H9 (cell line): ENCODE measurements at regions not wholly inside any gene's neighbourhood (a gene's known extent, or its start where the extent isn't known, plus 50 kb on each side); places are given as distances from the start of the nearest gene placed in this dataset.

ENCODE experiments used
- DNase-seq: peaks from one replicate; pipeline ENCODE4 v3.0.0-alpha.2; 2017
- H2AFZ ChIP-seq: one replicate; pipeline ENCODE4 v1.6.1; 2013; ENCODE audit warnings: mild to moderate bottlenecking, low read length, control low read depth, moderate library complexity
- H2AK5ac ChIP-seq: 2 replicates; pipeline ENCODE4 v1.6.1; 2013; ENCODE audit warnings: low read length, control low read depth, mixed read lengths; ENCODE audit not compliant: insufficient read length
- H2BK120ac ChIP-seq: one replicate; pipeline ENCODE4 v1.6.1; 2013; ENCODE audit warnings: low read depth, mild to moderate bottlenecking, low read length, control low read depth, inconsistent platforms; ENCODE audit not compliant: poor library complexity, severe bottlenecking
- H2BK12ac ChIP-seq: 2 replicates; pipeline ENCODE4 v1.6.1; 2013; ENCODE audit warnings: low read length, control low read depth, mixed read lengths, low read depth; ENCODE audit not compliant: insufficient read length
- H2BK15ac ChIP-seq: 2 replicates; pipeline ENCODE4 v1.6.1; 2013; ENCODE audit warnings: low read depth, low read length, control low read depth
- H2BK20ac ChIP-seq: one replicate; pipeline ENCODE4 v1.6.1; 2013; ENCODE audit warnings: low read depth, mild to moderate bottlenecking, low read length, control low read depth, inconsistent platforms; ENCODE audit not compliant: poor library complexity, severe bottlenecking
- H2BK5ac ChIP-seq: 2 replicates; pipeline ENCODE4 v1.6.1; 2013; ENCODE audit warnings: low read length, control low read depth, mixed read lengths; ENCODE audit not compliant: insufficient read length
- H3K14ac ChIP-seq: 2 replicates; pipeline ENCODE4 v1.6.1; 2013; ENCODE audit warnings: low read length, control low read depth; ENCODE audit not compliant: insufficient read depth
- H3K18ac ChIP-seq: 2 replicates; pipeline ENCODE4 v1.6.1; 2013; ENCODE audit warnings: low read depth, mild to moderate bottlenecking, mixed read lengths, low read length, control low read depth; ENCODE audit not compliant: insufficient read length
- H3K23ac ChIP-seq: 2 replicates; pipeline ENCODE4 v1.6.1; 2013; ENCODE audit warnings: low read length, control low read depth, mixed read lengths, low read depth; ENCODE audit not compliant: insufficient read length
- H3K23me2 ChIP-seq: 2 replicates; pipeline ENCODE4 v1.6.1; 2013; ENCODE audit warnings: low read depth, mild to moderate bottlenecking, mixed read lengths, low read length, control low read depth; ENCODE audit not compliant: insufficient read length, poor library complexity, severe bottlenecking
- H3K27ac ChIP-seq: 2 replicates; pipeline ENCODE4 v1.5.1; 2013; ENCODE audit warnings: low read length, control low read depth, mixed read lengths, low read depth; ENCODE audit not compliant: insufficient read length
- H3K27me3 ChIP-seq: 2 replicates; pipeline ENCODE4 v1.6.1; 2013; ENCODE audit warnings: low read length, control low read depth, inconsistent platforms; ENCODE audit not compliant: insufficient read depth
- H3K4ac ChIP-seq: 2 replicates; pipeline ENCODE4 v1.6.1; 2013; ENCODE audit warnings: low read depth, mild to moderate bottlenecking, control low read depth, inconsistent platforms, low read length, moderate library complexity
- H3K4me1 ChIP-seq: 2 replicates; pipeline ENCODE4 v1.6.1; 2013; ENCODE audit warnings: low read length, control low read depth, inconsistent platforms; ENCODE audit not compliant: insufficient read depth
- H3K4me2 ChIP-seq: 2 replicates; pipeline ENCODE4 v1.6.1; 2013; ENCODE audit warnings: low read length, control low read depth, mixed read lengths; ENCODE audit not compliant: insufficient read length, insufficient read depth
- H3K56ac ChIP-seq: 2 replicates; pipeline ENCODE4 v1.6.1; 2013; ENCODE audit warnings: low read depth, mild to moderate bottlenecking, mixed read lengths, low read length, control low read depth; ENCODE audit not compliant: insufficient read length
- H3K79me1 ChIP-seq: 2 replicates; pipeline ENCODE4 v1.6.1; 2013; ENCODE audit warnings: low read depth, mild to moderate bottlenecking, moderate library complexity, low read length, control low read depth, inconsistent platforms; ENCODE audit not compliant: insufficient read depth, poor library complexity, severe bottlenecking
- H3K79me2 ChIP-seq: 2 replicates; pipeline ENCODE4 v1.6.1; 2013; ENCODE audit warnings: low read length, control low read depth, inconsistent platforms; ENCODE audit not compliant: insufficient read depth
- H3K9ac ChIP-seq: 2 replicates; pipeline ENCODE4 v1.6.1; 2013; ENCODE audit warnings: low read length, control low read depth, mixed read lengths; ENCODE audit not compliant: insufficient read length; ENCODE audit errors: extremely low read depth
- H3K9me3 ChIP-seq: one replicate; pipeline ENCODE4 v1.6.1; 2013; ENCODE audit warnings: low read depth, low read length, inconsistent platforms; ENCODE audit not compliant: control insufficient read depth
- H3T11ph ChIP-seq: one replicate; pipeline ENCODE4 v1.6.1; 2013; ENCODE audit warnings: mild to moderate bottlenecking, low read length, control low read depth, inconsistent platforms
- H4K20me1 ChIP-seq: one replicate; pipeline ENCODE4 v1.6.1; 2013; ENCODE audit not compliant: control insufficient read depth, insufficient read length, insufficient read depth
- H4K5ac ChIP-seq: 2 replicates; pipeline ENCODE4 v1.6.1; 2013; ENCODE audit warnings: low read depth, mild to moderate bottlenecking, mixed read lengths, low read length, control low read depth; ENCODE audit not compliant: insufficient read length
- H4K8ac ChIP-seq: replicated peaks from 2 replicates; pipeline ENCODE4 v1.6.1; 2013; ENCODE audit warnings: low read length, control low read depth, mixed read lengths, low read depth; ENCODE audit not compliant: insufficient read length
- H4K91ac ChIP-seq: 2 replicates; pipeline ENCODE4 v1.6.1; 2013; ENCODE audit warnings: low read depth, mild to moderate bottlenecking, moderate library complexity, mixed read lengths, low read length, control low read depth; ENCODE audit not compliant: insufficient read length
- H3K27ac Mint-ChIP-seq, 3 experiments: 2 replicates in 2 of 3; 3 replicates in 1 of 3; pipeline ENCODE4 v1.8.0; 2020 to 2021; ENCODE audit warnings: mixed read lengths in 3 of 3, mild to moderate bottlenecking in 1 of 3, moderate library complexity in 1 of 3
- H3K27me3 Mint-ChIP-seq: 2 replicates; pipeline ENCODE4 v1.8.0; 2021; ENCODE audit warnings: low read depth, mild to moderate bottlenecking, moderate library complexity, mixed read lengths
- H3K36me3 Mint-ChIP-seq, 3 experiments: 2 replicates in 2 of 3; 3 replicates in 1 of 3; pipeline ENCODE4 v1.8.0; 2020 to 2021; ENCODE audit warnings: low read depth in 3 of 3, mixed read lengths in 3 of 3; ENCODE audit not compliant: insufficient read depth in 1 of 3
- H3K4me1 Mint-ChIP-seq, 2 experiments: 2 replicates each; pipeline ENCODE4 v1.8.0; 2020; ENCODE audit warnings: mixed read lengths in 2 of 2
- H3K4me3 Mint-ChIP-seq, 2 experiments: 2 replicates in 1 of 2; 3 replicates in 1 of 2; pipeline ENCODE4 v1.8.0; 2020 to 2021; ENCODE audit warnings: mild to moderate bottlenecking in 2 of 2, mixed read lengths in 2 of 2, moderate library complexity in 1 of 2
- H3K9me3 Mint-ChIP-seq, 2 experiments: 2 replicates in 1 of 2; 3 replicates in 1 of 2; pipeline ENCODE4 v1.8.0; 2020; ENCODE audit warnings: mild to moderate bottlenecking in 2 of 2, mixed read lengths in 2 of 2, moderate library complexity in 1 of 2
- WGBS: extraction: QIAGEN DNeasy Blood & Tissue Kit; methylation state at CpG from one replicate; pipeline ENCODE4 v1.1.7; 2013; ENCODE audit warnings: missing lambda C conversion rate, low lambda C conversion rate, mixed read lengths; ENCODE audit not compliant: insufficient read length; ENCODE audit errors: extremely low coverage; 5-methylcytosine and 5-hydroxymethylcytosine counted together
- TF ChIP-seq, protein P1 (sequence below): fragments of 200-600 bp; sonication (generic); conservative IDR thresholded peaks from 3 replicates; pipeline ENCODE4 v1.8.0; 2021; ENCODE audit warnings: antibody characterized with exemption, mild to moderate bottlenecking

DNA sequence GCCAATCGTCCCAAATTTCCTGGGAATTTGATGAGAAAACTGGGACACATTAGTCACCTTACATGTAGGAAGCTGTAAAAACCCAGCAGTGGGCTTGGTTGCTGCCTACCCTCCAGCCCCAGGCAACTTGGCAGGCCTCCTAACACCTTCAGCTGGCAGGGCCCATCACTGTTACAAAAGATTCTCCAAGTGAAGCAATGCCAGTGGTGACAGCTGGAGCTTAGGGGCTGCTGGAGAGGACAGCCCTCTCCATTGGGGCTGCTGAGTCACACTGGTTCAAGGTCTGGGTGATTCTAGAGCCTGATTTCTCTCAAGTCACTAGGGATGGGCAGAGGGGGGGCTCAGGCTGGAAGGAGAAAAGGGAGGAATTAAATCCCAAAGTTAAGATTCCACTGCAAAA lies 180.6 kb downstream of the COPRS start:
- Histone ChIP-seq H2AK5ac (no peak overlapping the region), H2AFZ (no peak overlapping the region), H2BK15ac (no peak overlapping the region), H4K20me1 (no peaks in the 10 kb centered on the region), H3T11ph (no peak overlapping the region), H4K91ac (no peak overlapping the region), H3K79me2 (no peaks in the 10 kb centered on the region), H3K9ac (no peak overlapping the region), H2BK120ac (no peak overlapping the region), H3K23me2 (no peaks in the 10 kb centered on the region), H3K23ac (no peak overlapping the region), H3K4me1 (no peaks in the 10 kb centered on the region), H3K27ac (no peak overlapping the region), H3K4ac (no peak overlapping the region), H3K18ac (no peak overlapping the region), H2BK12ac (no peak overlapping the region), H3K14ac (no peak overlapping the region), H4K8ac (no peak overlapping the region), H3K56ac (no peak overlapping the region), H2BK20ac (no peak overlapping the region), H4K5ac (no peak overlapping the region), H3K4me2 (no peak overlapping the region), H3K9me3 (no peaks in the 10 kb centered on the region), H2BK5ac (no peak overlapping the region), H3K79me1 (no peaks in the 10 kb centered on the region), H3K27me3 (no peaks in the 10 kb centered on the region)
- Mint-ChIP-seq H3K27ac (no peak overlapping the region), H3K27me3 (peaks cover 2% of the 10 kb centered on the region; the same call in 1 of the 2 replicates), H3K9me3 (peaks cover 0 to 5% of the 10 kb centered on the region in 2 experiments; a peak in 1 of 5 replicates), H3K36me3 (no peaks in the 10 kb centered on the region; a peak in 1 of 7 replicates), H3K4me1 (no peaks in the 10 kb centered on the region), H3K4me3 (no peak overlapping the region)
- WGBS = no CpG with 5 or more reads among the region's 1 CpG
- DNase-seq = peak; percentile 26
- TF ChIP-seq, protein P1, sequence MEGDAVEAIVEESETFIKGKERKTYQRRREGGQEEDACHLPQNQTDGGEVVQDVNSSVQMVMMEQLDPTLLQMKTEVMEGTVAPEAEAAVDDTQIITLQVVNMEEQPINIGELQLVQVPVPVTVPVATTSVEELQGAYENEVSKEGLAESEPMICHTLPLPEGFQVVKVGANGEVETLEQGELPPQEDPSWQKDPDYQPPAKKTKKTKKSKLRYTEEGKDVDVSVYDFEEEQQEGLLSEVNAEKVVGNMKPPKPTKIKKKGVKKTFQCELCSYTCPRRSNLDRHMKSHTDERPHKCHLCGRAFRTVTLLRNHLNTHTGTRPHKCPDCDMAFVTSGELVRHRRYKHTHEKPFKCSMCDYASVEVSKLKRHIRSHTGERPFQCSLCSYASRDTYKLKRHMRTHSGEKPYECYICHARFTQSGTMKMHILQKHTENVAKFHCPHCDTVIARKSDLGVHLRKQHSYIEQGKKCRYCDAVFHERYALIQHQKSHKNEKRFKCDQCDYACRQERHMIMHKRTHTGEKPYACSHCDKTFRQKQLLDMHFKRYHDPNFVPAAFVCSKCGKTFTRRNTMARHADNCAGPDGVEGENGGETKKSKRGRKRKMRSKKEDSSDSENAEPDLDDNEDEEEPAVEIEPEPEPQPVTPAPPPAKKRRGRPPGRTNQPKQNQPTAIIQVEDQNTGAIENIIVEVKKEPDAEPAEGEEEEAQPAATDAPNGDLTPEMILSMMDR = no peak
